ENCODE measurements at regions not wholly inside any gene's neighbourhood (a gene's known extent, or its start where the extent isn't known, plus 50 kb on each side); places are given as distances from the start of the nearest gene placed in this dataset.
"Not testable (repeated sequence)": the region's sequence is repeated elsewhere in the genome, so short reads cannot be mapped to it uniquely, and the experiment has no call there.

GRCh38 chr22:25417826-25418225 is 146.6 kb upstream of the GRK3 start:
- not testable (repeated sequence) for H3K9me3 ChIP-seq (ENCODE audit: low read length); H2AFZ ChIP-seq (ENCODE audit: low read depth, low read length); H3F3A ChIP-seq (ENCODE audit: insufficient read depth, low read length, poor library complexity, severe bottlenecking); H4K20me1 ChIP-seq (ENCODE audit: insufficient read depth); H3K79me2 ChIP-seq (replicated peaks; ENCODE audit: insufficient read depth, low read length); H3K9ac ChIP-seq (ENCODE audit: low read length); H3K4me3 ChIP-seq (ENCODE audit: low read length); H3K9me2 ChIP-seq (ENCODE audit: insufficient read depth, low read length); H3K36me3 ChIP-seq (ENCODE audit: insufficient read depth, low read length); H3K4me2 ChIP-seq (ENCODE audit: low read length); H3K27ac ChIP-seq (ENCODE audit: low read length)
- peaks cover 38% of the 10 kb centered on the region for H3K27me3 ChIP-seq (ENCODE audit: insufficient read depth, low read depth, low read length)

- no peaks in the 10 kb centered on the region for H4K20me1 ChIP-seq (ENCODE audit: insufficient read depth)
- H3K9me3 ChIP-seq (ENCODE audit: low read length), result no peaks in the 10 kb centered on the region
- H2AFZ ChIP-seq (ENCODE audit: low read depth, low read length), result no peak overlapping the region
- H3K9me2 ChIP-seq (ENCODE audit: insufficient read depth, low read length), result no peaks in the 10 kb centered on the region
- no peak overlapping the region for H3K4me3 ChIP-seq (ENCODE audit: low read length)
- no peak overlapping the region for H3K27ac ChIP-seq (ENCODE audit: low read length)
- no peaks in the 10 kb centered on the region for H3F3A ChIP-seq (ENCODE audit: insufficient read depth, low read length, poor library complexity, severe bottlenecking)
- H3K27me3 ChIP-seq (ENCODE audit: insufficient read depth, low read depth, low read length), result peaks cover 49% of the 10 kb centered on the region
- no peaks in the 10 kb centered on the region for H3K79me2 ChIP-seq (replicated peaks; ENCODE audit: insufficient read depth, low read length)
- H3K36me3 ChIP-seq (ENCODE audit: insufficient read depth, low read length), result no peaks in the 10 kb centered on the region
- TF ChIP-seq CTCF (IDR thresholded peaks at IDR 0.05; ENCODE audit: poor library complexity, severe bottlenecking), result no peak
- TF ChIP-seq POLR2AphosphoS5 (IDR thresholded peaks at IDR 0.05), result no peak
- TF ChIP-seq MXI1 (conservative IDR thresholded peaks at IDR 0.05; ENCODE audit: poor library complexity, severe bottlenecking), result no peak
- TF ChIP-seq RAD21 (conservative IDR thresholded peaks at IDR 0.05), result no peak
- no peak for TF ChIP-seq REST (IDR thresholded peaks at IDR 0.05; ENCODE audit: borderline replicate concordance)
- no peak for TF ChIP-seq SMC3 (conservative IDR thresholded peaks at IDR 0.05; ENCODE audit: poor library complexity)
- TF ChIP-seq EP300 (conservative IDR thresholded peaks at IDR 0.05; ENCODE audit: poor library complexity, severe bottlenecking), result no peak
- TF ChIP-seq EZH2 (IDR thresholded peaks at IDR 0.05; ENCODE audit: borderline replicate concordance, insufficient read depth, low read length, poor library complexity, severe bottlenecking), result no peak
- no peak for TF ChIP-seq TAF1 (IDR thresholded peaks at IDR 0.05; ENCODE audit: low read depth)
- no peak overlapping the region for H3K4me2 ChIP-seq (ENCODE audit: low read length)
- no peak overlapping the region for H3K9ac ChIP-seq (ENCODE audit: low read length)
These were observed 145.0 kb upstream of the GRK3 start for GRCh38 chr22:25419247-25420113.

- H4K20me1 ChIP-seq (ENCODE audit: insufficient read depth); H3K27ac ChIP-seq (ENCODE audit: low read length); H3F3A ChIP-seq (ENCODE audit: insufficient read depth, low read length, poor library complexity, severe bottlenecking); H3K4me3 ChIP-seq (ENCODE audit: low read length); H3K9ac ChIP-seq (ENCODE audit: low read length); H2AFZ ChIP-seq (ENCODE audit: low read depth, low read length); H3K4me2 ChIP-seq (ENCODE audit: low read length); H3K36me3 ChIP-seq (ENCODE audit: insufficient read depth, low read length); H3K9me2 ChIP-seq (ENCODE audit: insufficient read depth, low read length); H3K9me3 ChIP-seq (ENCODE audit: low read length); H3K79me2 ChIP-seq (replicated peaks; ENCODE audit: insufficient read depth, low read length): not testable (repeated sequence)
- peaks cover 49% of the 10 kb centered on the region for H3K27me3 ChIP-seq (ENCODE audit: insufficient read depth, low read depth, low read length)
These were observed 144.4 kb upstream of the GRK3 start for GRCh38 chr22:25420114-25420441.
